ENCODE measurements at regions not wholly inside any gene's neighbourhood (a gene's known extent, or its start where the extent isn't known, plus 50 kb on each side); places are given as distances from the start of the nearest gene placed in this dataset.

DNA sequence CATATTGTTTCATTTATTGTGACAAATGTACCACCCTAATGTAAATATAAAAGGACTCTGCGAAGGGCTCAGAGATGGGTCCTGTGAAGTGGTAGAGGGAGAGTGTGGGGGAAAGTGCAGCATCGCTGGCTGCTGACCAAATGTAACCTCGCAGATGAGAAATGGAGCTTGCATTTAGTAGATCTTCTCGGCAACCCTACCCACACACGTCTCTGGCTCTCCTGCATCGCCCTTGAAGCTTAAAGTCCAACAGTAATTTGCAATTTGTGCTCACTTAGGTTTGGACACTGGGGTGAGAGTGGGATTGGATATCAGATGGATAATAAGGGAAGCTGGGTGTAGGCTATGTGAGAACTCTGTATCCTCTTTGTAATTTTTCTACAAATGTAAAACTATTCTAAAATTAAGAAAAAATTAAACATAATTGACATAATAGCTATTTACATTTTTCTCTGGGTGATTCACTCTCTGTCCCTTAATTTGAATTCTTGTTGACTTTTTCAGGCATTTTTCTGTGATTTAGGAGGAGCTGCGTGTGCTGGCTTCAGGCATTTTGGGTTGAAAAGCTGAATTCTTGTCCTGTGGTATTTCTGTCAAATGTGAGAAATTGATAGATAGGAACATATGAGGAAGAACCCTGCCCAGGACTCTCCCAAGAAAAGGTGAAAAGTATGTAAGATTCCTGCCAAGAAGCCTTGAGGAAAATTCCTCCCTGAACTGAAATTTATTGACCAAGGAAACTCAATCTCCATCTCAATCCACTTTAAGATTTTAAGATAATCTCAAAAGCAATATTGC is 524.7 kb upstream of the MCTP2 start:
- no peak for DNase-seq

- no peak for DNase-seq
Measured at GRCh38 chr15:93705753-93706455, 525.5 kb upstream of the MCTP2 start.

- no peak for DNase-seq
Measured at GRCh38 chr15:93703092-93703739, 528.1 kb upstream of the MCTP2 start.

GRCh38 chr15:93700051-93700450 is 531.3 kb upstream of the MCTP2 start:
- DNase-seq: no peak

DNA sequence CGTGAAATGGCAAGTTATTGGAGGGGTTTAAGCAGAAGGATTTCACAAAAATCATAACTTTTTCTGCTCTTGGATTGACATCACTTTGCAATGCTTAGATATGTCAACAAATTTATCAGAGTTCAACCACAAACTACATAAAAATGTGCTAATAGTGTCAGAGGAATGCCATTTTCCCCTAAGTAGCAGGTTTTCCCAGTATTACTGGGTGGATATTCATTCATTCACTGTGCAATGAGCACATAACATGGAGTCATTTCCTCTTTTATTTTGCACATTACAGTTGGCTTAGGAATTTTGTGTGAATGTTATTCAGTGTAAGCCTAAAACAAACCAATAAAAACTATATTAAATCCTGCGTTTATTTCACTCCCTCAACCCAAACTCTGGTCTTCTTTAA is 537.3 kb upstream of the MCTP2 start:
- DNase-seq: no peak

- DNase-seq: no peak
Measured at GRCh38 chr15:93683651-93684050, 547.7 kb upstream of the MCTP2 start.

GRCh38 chr15:93671387-93671943 is 559.9 kb upstream of the MCTP2 start:
- DNase-seq: no peak

DNA sequence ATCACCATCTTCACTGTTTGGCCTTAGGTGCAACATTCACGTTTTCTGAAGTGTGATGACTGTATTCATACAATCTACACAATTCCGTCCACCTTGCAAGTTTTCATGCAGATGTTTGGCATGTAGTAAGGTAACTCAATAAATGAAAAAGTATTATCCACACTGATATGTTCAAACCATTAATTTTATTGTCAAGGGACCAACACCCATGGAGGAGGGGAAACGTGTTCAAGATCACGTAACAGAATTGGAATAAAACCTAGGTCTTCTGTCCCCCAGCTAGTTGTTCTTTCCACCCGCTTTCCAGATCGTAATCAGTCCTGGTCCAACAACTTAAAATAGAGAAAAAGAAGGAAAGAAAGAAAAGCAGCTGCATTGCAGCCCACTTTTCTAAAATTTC is 560.4 kb upstream of the MCTP2 start:
- no peak for DNase-seq

DNA sequence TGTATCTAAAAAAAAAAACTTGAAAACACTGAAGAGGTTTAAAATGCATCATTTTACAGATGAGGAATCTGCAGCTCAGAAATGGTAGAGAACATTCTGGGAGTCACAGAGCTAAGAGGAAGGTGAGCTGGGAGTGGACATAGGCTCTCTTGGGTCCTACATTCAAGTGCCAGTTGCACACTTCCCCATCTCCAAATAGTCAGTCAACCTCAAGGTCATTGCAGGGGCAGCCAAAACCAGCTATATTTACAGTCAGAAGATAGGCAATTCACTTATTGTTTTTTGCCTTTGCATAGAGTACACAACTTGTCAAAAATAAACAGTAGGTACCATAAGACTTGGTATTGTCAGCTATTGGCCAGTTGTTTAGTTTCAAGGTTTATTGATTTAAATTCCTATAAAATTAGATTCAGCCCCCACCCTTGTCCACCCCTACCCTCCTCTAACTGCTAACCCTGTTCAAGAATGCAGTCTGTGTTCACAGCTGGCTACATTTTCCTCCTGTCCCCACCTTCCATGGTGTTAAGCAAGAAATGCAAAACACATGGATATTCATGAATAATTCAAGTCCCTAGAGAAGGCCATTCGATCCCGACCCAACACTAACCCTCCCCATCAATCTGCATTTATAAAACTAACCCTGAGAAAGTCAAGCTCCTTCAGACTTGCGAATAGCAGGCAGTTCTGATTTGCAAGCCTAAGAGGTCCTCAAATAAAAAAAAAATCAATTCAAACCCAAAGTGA is 567.0 kb upstream of the MCTP2 start:
- DNase-seq: no peak

- DNase-seq: no peak
Measured at GRCh38 chr15:93662162-93662885, 569.0 kb upstream of the MCTP2 start.

- DNase-seq: no peak
Measured at GRCh38 chr15:93658026-93658816, 569.2 kb upstream of the RGMA start.

GRCh38 chr15:93656041-93656440 is 567.0 kb upstream of the RGMA start:
- DNase-seq: no peak

GRCh38 chr15:93649691-93650235 is 560.8 kb upstream of the RGMA start:
- DNase-seq: no peak

DNA sequence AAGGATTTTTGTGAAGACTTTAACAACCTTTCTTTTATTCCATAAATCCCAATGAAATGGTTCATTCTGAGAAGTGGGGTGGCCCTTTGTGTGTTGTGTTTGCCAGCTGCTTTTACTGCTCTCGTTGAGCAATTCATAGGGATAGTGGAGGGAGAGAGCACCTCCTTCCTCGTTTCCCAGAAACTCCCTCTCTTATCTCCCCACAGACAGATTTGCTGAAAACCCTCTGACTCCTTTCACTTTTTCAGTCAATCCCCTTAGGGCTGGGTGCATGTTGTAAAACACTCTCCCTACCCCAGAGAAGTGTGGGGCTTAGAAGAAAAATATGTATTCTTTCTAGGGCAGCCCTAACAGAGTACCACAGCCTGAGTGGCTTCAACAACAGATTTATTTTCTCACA is 557.2 kb upstream of the RGMA start:
- no peak for DNase-seq

DNA sequence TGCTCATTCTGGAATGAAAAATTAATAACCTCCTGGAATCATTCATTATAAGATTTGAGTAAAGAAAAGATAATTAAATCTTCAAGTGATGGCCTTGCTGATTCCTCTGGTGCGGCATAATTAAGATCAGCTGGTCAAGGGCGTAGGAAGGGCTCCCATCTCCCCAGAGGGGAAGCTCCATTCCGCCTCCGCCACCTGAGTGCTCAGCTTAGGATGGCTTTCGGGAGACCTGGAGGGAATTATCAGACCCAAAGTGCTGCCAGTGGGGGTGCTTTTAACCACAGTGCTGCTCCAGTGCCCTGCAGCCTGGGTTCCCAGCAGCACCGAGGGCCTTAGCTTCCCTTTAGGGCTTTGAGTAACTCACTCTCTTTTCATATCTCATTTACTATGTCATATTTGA is 556.6 kb upstream of the RGMA start:
- DNase-seq: no peak

GRCh38 chr15:93644595-93644994 is 555.6 kb upstream of the RGMA start:
- no peak for DNase-seq

GRCh38 chr15:93640411-93640962 is 551.5 kb upstream of the RGMA start:
- no peak for DNase-seq

DNA sequence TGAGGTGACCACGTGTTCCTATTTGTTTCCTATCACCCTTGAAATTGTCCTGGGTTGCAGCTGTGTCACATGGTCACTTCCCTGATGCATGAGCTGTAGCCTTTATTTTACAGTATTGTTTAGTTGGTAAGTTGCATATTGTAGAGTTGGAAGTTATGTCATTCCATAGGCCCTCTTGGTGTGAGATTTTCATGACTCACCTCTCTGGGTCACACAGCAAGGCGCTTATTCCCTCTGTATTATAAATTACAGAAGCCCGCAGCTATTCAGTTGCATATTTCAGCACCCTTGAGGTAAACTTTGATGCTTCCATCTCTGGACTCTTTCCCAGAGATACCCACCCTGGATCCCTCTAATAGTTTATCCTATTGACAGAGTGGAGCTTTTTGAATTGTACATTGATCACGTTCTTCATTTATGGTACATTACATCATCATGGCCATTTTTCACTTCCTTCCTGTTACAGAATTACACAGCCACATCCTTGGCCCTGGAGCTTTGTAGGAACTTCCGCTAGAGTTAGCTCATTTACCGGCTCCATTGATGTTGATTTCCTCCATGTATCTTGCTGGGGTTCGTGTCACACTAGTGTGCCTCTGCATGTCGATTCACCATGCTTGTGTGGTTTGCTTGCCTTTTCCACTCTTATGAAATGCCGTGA is 543.1 kb upstream of the RGMA start:
- DNase-seq: no peak

- DNase-seq: no peak
Measured at GRCh38 chr15:93619597-93619996, 530.6 kb upstream of the RGMA start.

DNA sequence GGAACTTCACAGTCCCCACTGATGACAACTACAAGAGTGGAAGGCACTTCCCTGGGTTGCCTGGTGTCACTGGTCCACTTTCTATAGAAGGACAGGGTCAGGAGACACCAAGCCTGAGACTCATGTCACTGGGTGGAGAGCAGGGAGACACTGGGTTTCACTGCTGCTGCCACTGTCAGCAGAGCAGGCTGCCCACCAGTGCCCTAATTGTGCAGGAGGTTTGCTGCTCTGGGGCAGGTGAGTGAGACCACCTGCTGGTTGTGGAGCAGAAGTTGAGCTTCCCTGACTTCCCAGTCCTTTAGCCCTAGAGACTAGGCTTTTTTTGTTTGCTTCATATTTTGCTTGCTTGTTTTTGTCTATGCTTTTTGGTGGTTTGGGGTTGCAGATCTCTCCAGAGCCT is 528.4 kb upstream of the RGMA start:
- no peak for DNase-seq

Measured in activated CD8-positive, alpha-beta memory T cell treated with anti-CD3 and anti-CD28 coated beads, Interleukin-2, amount 50 U/mL, for 4 hours (primary cell).